PC-3 (cell line): ENCODE measurements at regions not wholly inside any gene's neighbourhood (a gene's known extent, or its start where the extent isn't known, plus 50 kb on each side); places are given as distances from the start of the nearest gene placed in this dataset.

Source experiments
- ATAC-seq: fragments of 200-7000 bp; cut with Tn5 transposase; 2 replicates; pipeline ENCODE4 v1.9.1; 2020; ENCODE audit warnings: mild to moderate bottlenecking, moderate library complexity
- BruUV-seq: library from RNA; stranded (reverse); fragments of 400-500 nt; replicated peaks from 2 replicates; lab custom pipeline; 2021; lab: Mats Ljungman, UMichigan
- CTCF ChIA-PET: fragments of 300-600 bp; sonication (Branson Sonifier 250); formaldehyde crosslinking; loops from one replicate; lab custom pipeline; 2022; ENCODE audit warnings: antibody characterized with exemption; lab: Charles Lee
- POLR2A ChIA-PET: fragments of 300-600 bp; sonication (Branson Sonifier 250); formaldehyde crosslinking; loops from one replicate; lab custom pipeline; 2022; ENCODE audit warnings: antibody characterized with exemption; ENCODE audit not compliant: unreplicated experiment; lab: Charles Lee
- DNase-seq: peaks from one replicate; pipeline ENCODE4 v3.0.0-alpha.2; 2015
- H2AFZ ChIP-seq: fragments of 300-600 bp; sonication (generic); 2 replicates; pipeline ENCODE4 v1.6.0; 2016; ENCODE audit warnings: antibody characterized with exemption, low read length
- H3F3A ChIP-seq: fragments of 300-600 bp; sonication (generic); one replicate; pipeline ENCODE4 v1.6.0; 2017; ENCODE audit warnings: antibody characterized with exemption, low read length, control low read depth, mild to moderate bottlenecking; ENCODE audit not compliant: unreplicated experiment
- H3K27ac ChIP-seq: fragments of 300-600 bp; sonication (generic); 2 replicates; pipeline ENCODE4 v1.5.1; 2016; ENCODE audit warnings: mild to moderate bottlenecking, low read length
- H3K27me3 ChIP-seq: fragments of 300-600 bp; sonication (generic); 2 replicates; pipeline ENCODE4 v1.6.1; 2016; ENCODE audit warnings: low read length, mixed read lengths
- H3K36me3 ChIP-seq: fragments of 300-600 bp; sonication (generic); 2 replicates; pipeline ENCODE4 v1.6.1; 2016; ENCODE audit warnings: low read depth, mixed run types, low read length, mixed read lengths
- H3K4me1 ChIP-seq: fragments of 300-600 bp; sonication (generic); 2 replicates; pipeline ENCODE4 v1.5.1; 2016; ENCODE audit warnings: low read length; ENCODE audit not compliant: insufficient read depth
- H3K4me2 ChIP-seq: fragments of 300-600 bp; sonication (generic); 2 replicates; pipeline ENCODE4 v1.6.0; 2016; ENCODE audit warnings: low read length
- H3K4me3 ChIP-seq: fragments of 300-600 bp; sonication (generic); 2 replicates; pipeline ENCODE4 v1.5.1; 2016; ENCODE audit warnings: mild to moderate bottlenecking, low read length, mixed read lengths
- H3K79me2 ChIP-seq: fragments of 300-600 bp; sonication (generic); 2 replicates; pipeline ENCODE4 v1.6.1; 2017; ENCODE audit warnings: low read length, mixed read lengths
- H3K9ac ChIP-seq: fragments of 300-600 bp; sonication (generic); 2 replicates; pipeline ENCODE4 v1.6.0; 2016; ENCODE audit warnings: mild to moderate bottlenecking, low read length
- H3K9me2 ChIP-seq: fragments of 300-600 bp; sonication (generic); replicated peaks from 2 replicates; pipeline ENCODE4 v1.6.1; 2016; ENCODE audit warnings: mixed run types, low read length, mixed read lengths
- H3K9me3 ChIP-seq: fragments of 300-600 bp; sonication (generic); 2 replicates; pipeline ENCODE4 v1.6.1; 2016; ENCODE audit warnings: low read length, mixed read lengths
- H4K20me1 ChIP-seq: fragments of 300-600 bp; sonication (generic); 2 replicates; pipeline ENCODE4 v1.6.1; 2016; ENCODE audit warnings: low read length, mixed read lengths
- EZH2 ChIP-seq: fragments of 300-600 bp; sonication (generic); IDR thresholded peaks from one replicate; pipeline ENCODE4 v1.6.1; 2017; ENCODE audit warnings: antibody characterized with exemption, mild to moderate bottlenecking, low read length; ENCODE audit not compliant: unreplicated experiment
- EZH2phosphoT487 ChIP-seq: fragments of 300-600 bp; sonication (generic); IDR thresholded peaks from 2 replicates; pipeline ENCODE4 v1.6.1; 2018; ENCODE audit warnings: mild to moderate bottlenecking, antibody characterized with exemption, low read length, borderline replicate concordance
- intact Hi-C: fragments of 100-400 bp; cut with micrococcal nuclease; formaldehyde crosslinking; loops from 2 replicates; pipeline ENCODE4 v1.9.0; 2023
- TF ChIP-seq, protein P1 (sequence below): fragments of 300-600 bp; sonication (generic); conservative IDR thresholded peaks from 2 replicates; pipeline ENCODE4 v1.5.1; 2017; ENCODE audit warnings: antibody characterized with exemption, low read depth, mild to moderate bottlenecking, low read length

- CTCF ChIA-PET = no interaction called here
These were observed 201.7 kb upstream of the PRDM1 start for GRCh38 chr6:105884426-105884825.

DNA sequence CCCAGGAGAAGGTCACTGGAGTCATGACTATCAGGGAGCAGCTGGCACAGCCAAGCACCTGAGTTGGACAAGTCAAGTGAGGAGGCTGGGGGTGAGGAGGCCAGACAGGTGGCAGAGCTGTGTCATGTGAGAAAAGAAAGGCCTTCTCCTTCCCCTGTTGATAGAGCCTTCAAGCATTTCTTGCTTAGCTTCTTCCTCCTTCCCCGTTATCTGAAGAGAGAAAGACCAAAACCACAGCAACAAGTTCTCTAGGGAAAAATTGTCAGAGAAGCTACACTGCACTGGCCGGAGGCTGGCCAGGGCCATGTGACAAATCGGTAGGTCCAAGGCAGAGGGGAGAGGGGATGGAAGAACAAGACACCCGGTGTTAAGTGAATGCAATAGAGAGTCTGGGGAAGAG, 202.1 kb upstream of the PRDM1 start:
- no peaks in the 10 kb centered on the region for H4K20me1 ChIP-seq
- ChIA-PET POLR2A (no interaction called here), CTCF (no interaction called here)
- no peaks in the 10 kb centered on the region for H3K36me3 ChIP-seq
- no peak overlapping the region for H3K27ac ChIP-seq
- intact Hi-C loops = no loop called here
- H3K79me2 ChIP-seq = no peaks in the 10 kb centered on the region
- DNase-seq (no peak), ATAC-seq (no peak)
- H3K27me3 ChIP-seq = no peaks in the 10 kb centered on the region
- no peak overlapping the region for H3K9ac ChIP-seq
- H3K4me2 ChIP-seq = no peak overlapping the region
- H2AFZ ChIP-seq = no peak overlapping the region
- H3K9me3 ChIP-seq = no peaks in the 10 kb centered on the region
- H3K4me1 ChIP-seq = no peaks in the 10 kb centered on the region
- no peaks in the 10 kb centered on the region for H3F3A ChIP-seq
- H3K4me3 ChIP-seq = no peak overlapping the region
- no TSS peak for BruUV-seq
- TF ChIP-seq EZH2phosphoT487 = no peak
- TF ChIP-seq, protein P1, sequence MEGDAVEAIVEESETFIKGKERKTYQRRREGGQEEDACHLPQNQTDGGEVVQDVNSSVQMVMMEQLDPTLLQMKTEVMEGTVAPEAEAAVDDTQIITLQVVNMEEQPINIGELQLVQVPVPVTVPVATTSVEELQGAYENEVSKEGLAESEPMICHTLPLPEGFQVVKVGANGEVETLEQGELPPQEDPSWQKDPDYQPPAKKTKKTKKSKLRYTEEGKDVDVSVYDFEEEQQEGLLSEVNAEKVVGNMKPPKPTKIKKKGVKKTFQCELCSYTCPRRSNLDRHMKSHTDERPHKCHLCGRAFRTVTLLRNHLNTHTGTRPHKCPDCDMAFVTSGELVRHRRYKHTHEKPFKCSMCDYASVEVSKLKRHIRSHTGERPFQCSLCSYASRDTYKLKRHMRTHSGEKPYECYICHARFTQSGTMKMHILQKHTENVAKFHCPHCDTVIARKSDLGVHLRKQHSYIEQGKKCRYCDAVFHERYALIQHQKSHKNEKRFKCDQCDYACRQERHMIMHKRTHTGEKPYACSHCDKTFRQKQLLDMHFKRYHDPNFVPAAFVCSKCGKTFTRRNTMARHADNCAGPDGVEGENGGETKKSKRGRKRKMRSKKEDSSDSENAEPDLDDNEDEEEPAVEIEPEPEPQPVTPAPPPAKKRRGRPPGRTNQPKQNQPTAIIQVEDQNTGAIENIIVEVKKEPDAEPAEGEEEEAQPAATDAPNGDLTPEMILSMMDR = no peak
- no peak for TF ChIP-seq EZH2
- H3K9me2 ChIP-seq = no peaks in the 10 kb centered on the region

More at GRCh38 chr6:105884426-105884825, 201.7 kb upstream of the PRDM1 start:
- no peaks in the 10 kb centered on the region for H3K4me1 ChIP-seq
- H3K27me3 ChIP-seq = no peaks in the 10 kb centered on the region
- H3K4me3 ChIP-seq = no peak overlapping the region
- no TSS peak for BruUV-seq
- H3K9ac ChIP-seq = no peak overlapping the region
- H3K36me3 ChIP-seq = no peaks in the 10 kb centered on the region
- ATAC-seq (no peak), DNase-seq (no peak)
- H3F3A ChIP-seq = no peaks in the 10 kb centered on the region
- H3K27ac ChIP-seq = no peak overlapping the region
- H3K9me2 ChIP-seq = no peaks in the 10 kb centered on the region
- no peak for TF ChIP-seq EZH2
- TF ChIP-seq, protein P1 = no peak
- no peak for TF ChIP-seq EZH2phosphoT487
- POLR2A ChIA-PET = no interaction called here
- no peak overlapping the region for H2AFZ ChIP-seq
- intact Hi-C loops = no loop called here
- no peaks in the 10 kb centered on the region for H3K9me3 ChIP-seq
- no peak overlapping the region for H3K4me2 ChIP-seq
- H3K79me2 ChIP-seq = no peaks in the 10 kb centered on the region
- H4K20me1 ChIP-seq = no peaks in the 10 kb centered on the region

GRCh38 chr6:105882828-105883227, 203.3 kb upstream of the PRDM1 start:
- H3K4me3 ChIP-seq = no peak overlapping the region
- no peaks in the 10 kb centered on the region for H3K4me1 ChIP-seq
- H3K27me3 ChIP-seq = no peaks in the 10 kb centered on the region
- H3K9me3 ChIP-seq = no peaks in the 10 kb centered on the region
- no peaks in the 10 kb centered on the region for H3K79me2 ChIP-seq
- no peaks in the 10 kb centered on the region for H3K36me3 ChIP-seq
- H2AFZ ChIP-seq = no peak overlapping the region
- H4K20me1 ChIP-seq = no peaks in the 10 kb centered on the region
- no peaks in the 10 kb centered on the region for H3F3A ChIP-seq
- H3K4me2 ChIP-seq = no peak overlapping the region
- intact Hi-C loops = no loop called here
- H3K9ac ChIP-seq = no peak overlapping the region
- H3K27ac ChIP-seq = no peak overlapping the region
- TF ChIP-seq EZH2phosphoT487 (no peak), EZH2 (no peak)
- TF ChIP-seq, protein P1 = no peak
- no TSS peak for BruUV-seq
- ChIA-PET POLR2A (no interaction called here), CTCF (no interaction called here)
- no peak for DNase-seq
- no peaks in the 10 kb centered on the region for H3K9me2 ChIP-seq
- ATAC-seq = no peak
